Pulmonary artery endothelial cell (primary cell): ENCODE measurements at regions not wholly inside any gene's neighbourhood (a gene's known extent, or its start where the extent isn't known, plus 50 kb on each side); places are given as distances from the start of the nearest gene placed in this dataset.

Experiments used
- DNase-seq: peaks from one replicate; pipeline ENCODE4 v3.0.0-alpha.2; 2011; ENCODE audit warnings: low read depth, low spot score

DNA sequence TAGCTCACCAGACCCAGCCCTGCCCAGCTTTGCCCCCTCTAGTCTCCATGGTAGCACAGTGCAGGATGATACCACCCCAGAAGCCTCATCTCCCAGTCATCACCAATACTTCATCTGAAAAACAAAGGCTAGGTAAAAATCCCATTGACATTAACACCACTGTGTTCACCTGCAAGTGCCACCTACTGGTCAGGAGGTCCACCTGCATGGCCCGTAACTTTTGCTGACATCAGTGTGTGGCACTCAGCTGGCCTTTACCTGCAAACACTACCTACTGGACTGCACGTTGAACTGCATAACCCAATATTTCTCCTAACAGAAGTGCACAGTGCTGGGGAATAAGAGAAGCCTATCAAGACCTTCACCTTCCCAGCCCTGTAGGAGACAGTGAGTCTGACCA is 234.7 kb upstream of the ADGRB3 start:
- DNase-seq: no peak

DNA sequence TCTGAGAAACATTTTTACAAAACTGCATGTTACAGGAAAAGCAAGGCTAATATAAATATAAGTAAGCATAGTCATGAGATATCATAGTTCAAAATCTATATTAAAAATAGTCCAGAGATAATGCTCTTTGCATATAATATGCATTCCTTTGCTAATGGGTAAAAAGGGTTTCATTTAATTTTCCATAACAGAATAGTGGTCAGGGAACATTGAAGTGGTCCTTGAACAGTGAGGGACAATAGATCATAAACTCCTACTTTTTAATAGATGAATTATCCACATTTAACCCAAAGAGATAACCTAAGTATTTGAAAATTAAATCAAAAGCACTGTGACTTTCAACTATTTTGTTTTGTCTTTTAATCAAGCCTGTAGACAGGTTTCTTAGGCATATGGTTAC is 243.1 kb upstream of the ADGRB3 start:
- no peak for DNase-seq

DNA sequence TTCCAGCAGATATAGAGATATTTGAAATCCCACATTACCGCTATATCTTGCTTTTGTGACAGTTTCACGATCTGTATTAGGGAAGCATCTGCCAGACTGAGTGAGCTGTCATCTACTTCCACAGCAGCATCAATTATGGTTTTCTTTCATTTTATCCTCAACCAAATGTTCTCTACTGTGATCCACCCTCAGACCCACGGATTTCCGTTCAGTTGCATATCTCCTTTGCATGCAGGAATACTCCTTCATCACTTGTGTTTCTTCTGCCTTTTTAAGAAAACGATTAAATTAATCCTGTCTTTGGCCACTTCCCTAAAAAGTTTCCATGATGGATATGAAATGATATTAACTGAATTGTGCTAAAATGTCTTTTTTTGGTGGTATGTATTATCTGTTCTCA is 262.1 kb upstream of the ADGRB3 start:
- DNase-seq: no peak

DNA sequence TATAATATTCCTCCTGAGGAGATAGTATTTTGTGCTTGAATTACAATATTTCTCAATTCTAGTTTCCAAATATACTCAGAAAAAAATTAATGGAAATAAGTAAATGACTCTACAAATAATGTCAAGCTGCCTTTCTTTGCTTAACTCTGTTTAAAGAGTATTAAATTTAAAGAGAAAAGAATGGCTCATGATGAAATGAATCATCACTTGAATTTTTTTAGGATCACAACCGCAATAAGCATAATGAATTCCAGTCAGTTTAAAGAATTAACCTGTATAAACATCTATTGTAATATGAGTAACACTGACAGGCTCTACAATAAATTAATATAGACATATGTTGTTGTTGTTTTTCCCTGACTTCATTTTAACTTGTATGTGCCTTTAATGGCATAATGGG is 266.2 kb upstream of the ADGRB3 start:
- DNase-seq: no peak

DNA sequence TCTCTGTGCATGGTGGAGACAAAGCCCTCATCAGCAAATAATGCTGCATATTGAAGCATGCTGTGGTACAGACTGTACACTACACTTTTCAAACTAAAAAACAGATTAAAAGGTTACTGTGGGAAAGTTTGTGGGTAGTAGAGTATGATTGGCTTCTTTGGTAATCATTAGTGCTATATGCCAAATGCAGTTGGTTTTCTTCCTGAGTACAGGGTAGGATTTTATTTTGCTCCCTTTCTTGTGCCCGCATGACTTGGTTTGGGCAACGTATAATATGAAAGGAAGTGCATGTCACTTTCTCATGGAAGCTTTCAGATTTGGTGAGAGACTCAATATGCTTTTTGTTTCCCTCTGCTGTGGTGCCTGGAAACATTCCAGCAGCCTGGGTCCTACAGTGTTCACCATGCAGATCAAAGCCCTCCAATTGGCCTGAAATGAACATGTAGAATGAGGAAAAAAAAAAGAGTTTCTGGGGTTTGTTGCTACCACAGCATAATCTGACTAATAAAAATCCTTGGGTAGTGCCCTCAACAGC is 270.7 kb upstream of the ADGRB3 start:
- DNase-seq: no peak

DNA sequence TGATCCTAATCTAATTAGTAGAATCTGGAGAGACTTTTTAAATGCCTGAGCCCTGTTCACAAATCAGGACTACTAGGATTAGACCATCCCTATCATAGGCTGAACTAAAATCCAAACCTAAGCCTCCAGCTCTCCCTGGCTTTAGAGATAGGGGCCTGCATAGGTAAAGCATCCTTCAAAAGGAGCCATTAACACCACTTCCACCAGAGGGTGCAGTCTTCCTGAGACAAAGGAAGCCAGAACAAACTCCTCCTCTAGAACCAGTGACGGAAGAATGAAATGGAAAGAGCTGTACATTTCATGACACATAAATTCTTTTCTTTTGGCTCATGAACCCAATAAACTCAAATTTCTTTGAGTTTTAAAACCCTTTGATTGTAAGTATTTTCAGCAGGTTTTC is 291.2 kb upstream of the ADGRB3 start:
- DNase-seq: no peak

DNA sequence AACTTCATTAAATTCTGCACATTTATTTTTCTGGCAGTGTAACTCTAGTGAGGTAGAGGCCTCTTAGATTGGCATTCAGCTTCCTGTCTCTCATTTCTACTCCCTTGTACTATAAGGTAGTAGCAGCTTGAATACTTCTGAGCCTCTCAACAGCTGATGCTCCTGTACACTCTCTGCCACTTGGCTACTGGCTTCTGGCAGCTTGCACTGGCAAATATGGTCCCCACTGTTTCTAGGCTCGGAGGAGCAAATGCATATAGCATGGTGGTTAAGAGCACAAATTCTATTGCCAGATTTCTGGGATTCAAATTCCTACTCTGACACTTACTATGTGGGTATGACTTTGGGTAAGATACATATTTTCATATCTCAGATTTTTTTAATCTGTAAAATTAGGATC is 292.8 kb upstream of the ADGRB3 start:
- no peak for DNase-seq

DNA sequence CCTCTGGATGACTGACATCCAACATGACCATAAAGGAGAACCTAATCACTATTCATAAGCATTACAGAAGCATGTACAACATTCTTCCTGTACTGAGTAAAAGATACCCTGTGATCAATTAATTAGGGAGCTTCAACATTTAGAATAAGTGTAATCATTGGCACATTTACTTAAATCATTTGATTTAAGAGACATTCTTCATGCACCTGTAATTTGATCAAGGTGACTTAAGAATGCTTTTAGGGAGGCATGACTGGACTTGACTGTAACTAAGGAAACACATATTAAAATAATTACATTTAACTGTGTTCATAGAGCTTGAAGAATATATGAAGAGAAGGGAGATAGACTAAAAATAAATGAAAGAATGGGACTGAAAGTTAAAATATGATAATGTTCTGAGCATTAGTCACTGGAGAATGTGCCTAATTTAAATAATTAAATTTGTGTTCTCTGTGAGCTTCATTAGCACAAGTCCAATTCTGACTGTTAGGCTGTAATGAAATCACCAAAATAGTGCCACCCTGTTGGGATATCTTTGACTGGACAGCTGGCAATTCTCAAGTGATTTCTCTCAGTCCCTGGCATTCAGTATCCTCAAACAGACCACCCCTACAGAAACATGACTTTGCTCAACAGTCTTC is 295.5 kb upstream of the ADGRB3 start:
- no peak for DNase-seq

DNA sequence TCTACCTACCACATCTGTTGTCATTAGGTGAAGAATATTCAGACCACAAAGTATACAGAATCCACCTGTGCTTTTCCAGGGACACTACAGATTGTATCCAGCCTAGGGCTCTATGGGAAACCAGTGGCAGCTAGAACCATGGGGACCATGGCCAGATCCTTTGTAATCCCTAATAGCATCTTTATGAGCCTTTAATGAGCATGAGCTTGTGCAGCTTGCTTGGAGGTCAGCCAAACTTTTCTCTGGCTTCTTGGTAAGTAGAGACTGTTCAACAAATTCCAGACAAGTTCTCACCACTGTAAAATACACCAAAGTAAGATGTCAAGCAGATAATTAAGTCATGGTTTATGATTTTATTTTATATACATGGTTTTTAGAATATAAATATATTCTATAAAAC is 301.6 kb upstream of the ADGRB3 start:
- DNase-seq: no peak

DNA sequence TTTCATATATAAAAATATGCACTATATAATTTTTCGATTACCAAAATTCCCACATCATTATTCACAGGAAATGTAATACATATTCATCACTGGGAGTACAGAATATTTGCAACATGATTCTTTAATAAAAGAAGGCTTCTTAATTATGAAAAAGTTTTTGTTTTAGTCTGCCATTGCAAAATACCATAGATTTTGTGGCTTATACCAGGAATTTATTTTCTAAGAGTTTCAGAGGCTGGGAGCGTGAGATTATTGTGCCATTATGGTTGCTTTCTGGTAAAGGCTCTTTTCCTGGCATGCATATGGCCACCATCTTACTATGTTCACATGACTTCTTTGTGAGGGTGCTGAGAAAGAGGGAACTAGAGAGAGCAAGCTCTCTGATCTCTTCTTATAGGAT is 306.9 kb upstream of the ADGRB3 start:
- no peak for DNase-seq

DNA sequence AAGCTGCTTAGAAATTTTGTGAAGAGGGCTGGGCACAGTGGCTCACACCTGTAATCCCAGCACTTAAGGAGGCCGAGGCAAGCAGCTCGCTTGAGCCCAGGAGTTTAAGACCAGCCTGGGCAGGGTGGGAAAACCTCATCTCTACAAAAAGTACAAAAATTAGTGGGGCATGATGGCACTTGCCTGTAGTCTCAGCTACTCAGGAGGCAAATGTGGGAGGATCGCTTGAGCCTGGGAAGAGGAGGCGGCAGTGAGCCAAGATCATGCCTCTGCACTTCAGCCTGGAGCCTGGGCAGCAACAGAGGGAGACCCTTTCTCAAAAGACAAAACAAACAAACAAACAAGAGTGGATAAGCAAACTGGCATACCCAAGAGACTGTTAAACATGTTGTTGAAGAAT is 308.3 kb upstream of the ADGRB3 start:
- DNase-seq: no peak

DNA sequence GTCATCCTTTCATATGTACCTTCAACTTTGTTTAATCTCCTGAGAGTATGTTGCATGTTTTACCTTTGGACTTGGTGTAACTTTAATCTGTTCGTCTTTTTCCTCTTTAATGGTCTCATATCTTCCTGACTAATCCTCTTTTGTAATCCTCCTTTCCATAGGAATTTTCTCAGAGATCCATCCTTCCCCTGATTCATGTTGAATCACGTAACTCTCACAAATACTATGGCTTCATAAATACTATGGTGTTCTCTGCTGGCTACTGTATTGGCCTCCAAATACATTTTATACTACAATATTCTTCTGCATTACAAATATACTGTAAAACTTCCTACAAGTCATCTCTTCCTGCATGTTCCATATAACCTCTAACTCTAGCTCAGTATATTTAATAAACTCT is 317.7 kb upstream of the ADGRB3 start:
- DNase-seq: no peak

DNA sequence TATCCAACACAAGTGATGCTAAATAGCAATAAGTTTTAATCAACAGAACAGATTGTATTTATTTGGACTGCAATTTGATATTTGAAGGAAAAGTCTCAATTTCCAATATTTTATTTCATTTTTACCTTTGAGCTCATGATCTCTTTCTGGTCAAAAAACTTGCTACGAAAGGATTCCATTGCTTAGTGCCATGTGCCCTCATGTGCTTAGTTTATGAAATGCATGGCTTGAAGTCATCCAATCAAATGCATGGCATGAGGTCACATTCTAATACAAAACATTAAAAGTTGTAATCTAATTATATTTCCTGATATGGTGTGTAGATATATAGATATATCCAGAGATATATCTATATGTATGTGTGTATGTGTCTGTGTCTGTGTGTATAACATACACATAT is 321.2 kb upstream of the ADGRB3 start:
- no peak for DNase-seq

DNA sequence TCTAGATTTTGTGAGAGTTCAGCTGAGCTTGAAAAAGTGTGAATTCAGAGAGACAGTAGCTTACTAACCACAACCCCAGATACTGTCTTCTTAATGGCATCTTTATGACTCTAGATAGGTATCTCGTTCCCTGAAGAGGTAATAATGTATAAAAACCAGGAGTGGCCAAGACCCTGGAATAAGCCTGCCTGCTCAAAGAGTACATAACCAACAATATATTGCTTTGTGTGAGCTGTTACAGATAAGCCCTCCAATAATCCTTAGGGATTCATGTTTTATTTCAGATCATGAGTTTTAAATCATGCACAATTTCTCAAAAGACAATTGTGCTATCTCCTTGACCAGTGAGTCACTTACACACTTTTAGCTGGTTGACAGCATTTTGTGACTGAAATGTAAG is 327.8 kb upstream of the ADGRB3 start:
- DNase-seq: no peak

DNA sequence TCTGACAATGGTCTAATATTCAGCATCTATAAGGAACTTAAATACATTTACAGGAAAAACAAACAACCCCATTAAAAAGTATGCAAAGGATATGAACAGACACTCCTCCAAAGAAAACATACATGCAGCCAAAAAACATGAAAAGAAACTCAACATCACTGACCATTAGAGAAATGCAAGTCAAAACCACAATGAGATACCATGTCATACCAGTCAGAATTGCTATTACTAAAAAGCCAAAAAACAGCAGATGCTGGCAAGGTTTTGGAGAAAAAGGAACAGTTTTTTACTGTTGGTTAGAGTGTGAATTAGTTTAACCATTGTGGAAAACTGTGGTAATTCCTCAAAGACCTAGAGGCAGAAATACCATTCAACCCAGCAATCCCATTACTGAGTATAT is 339.0 kb upstream of the ADGRB3 start:
- DNase-seq: no peak

DNA sequence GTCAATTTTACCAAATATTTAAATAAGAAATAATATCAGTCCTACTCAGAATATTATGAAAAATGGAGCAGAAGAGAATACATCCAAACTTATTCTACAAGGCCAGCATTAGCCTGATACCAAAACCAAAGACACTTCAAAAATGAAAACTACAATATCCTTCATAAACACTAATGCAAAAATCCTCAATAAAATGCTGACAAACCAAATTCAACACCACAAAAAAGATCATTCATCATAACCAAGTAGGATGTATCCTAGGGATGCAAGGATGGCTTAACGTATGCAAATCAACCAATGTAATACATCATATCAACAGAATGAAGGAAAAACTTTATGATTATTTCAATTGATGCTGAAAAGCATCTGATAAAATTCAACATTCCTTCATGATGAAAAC is 352.4 kb upstream of the ADGRB3 start:
- DNase-seq: no peak

DNA sequence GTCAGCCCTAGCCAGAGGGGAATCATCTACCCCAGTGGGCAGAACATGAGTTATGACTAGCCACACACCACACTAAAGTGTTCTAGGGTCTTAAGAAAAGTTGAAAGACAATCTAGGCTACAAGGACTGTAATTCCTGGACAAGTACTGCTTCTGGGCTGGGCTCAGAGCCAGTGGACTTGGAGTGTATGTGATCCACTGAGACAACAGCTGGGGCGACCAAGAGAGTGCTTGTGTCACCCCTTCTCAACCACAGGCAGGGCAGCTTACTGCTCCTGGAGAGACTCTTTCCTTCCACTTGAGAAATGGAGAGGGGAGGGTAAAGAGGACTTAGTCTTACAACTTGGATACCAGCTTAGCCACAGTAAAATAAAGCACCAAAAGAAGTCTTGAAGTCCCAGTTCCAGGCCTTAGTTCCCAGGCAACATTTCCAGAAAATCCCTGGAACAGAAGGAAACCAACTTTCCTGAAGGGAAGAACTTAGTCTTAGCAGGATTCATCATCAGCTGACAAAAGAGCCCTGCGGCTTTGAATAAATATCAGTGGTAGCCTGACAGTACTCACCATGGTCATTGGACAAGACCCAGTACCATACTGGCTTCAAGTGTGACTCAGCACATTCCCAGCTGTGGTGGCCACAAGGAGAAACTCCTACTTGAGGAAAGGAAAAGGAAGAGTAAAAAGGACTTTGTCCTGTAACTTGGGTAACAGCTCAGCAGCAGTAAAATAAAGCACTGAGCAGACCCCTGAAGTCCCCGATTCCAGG is 355.1 kb upstream of the ADGRB3 start:
- DNase-seq: no peak

DNA sequence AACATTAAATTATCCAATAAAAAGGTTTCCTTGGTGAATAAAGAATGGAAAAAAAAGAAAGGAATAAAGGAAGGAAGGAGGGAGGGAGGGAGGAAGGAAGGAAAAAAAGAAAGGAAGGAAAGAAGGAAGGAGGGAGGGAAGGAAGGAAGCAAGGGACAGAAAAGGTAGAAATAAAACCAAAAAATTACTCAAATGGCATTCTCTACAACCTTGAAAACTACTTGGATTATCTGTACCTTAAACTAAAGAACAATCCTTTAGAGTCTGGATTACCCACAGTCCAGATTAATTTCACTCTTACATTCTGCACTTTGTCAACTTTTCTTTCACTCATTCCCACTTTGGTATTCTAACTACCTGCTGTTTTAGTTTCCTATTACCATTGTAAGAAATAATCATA is 361.8 kb upstream of the ADGRB3 start:
- no peak for DNase-seq

DNA sequence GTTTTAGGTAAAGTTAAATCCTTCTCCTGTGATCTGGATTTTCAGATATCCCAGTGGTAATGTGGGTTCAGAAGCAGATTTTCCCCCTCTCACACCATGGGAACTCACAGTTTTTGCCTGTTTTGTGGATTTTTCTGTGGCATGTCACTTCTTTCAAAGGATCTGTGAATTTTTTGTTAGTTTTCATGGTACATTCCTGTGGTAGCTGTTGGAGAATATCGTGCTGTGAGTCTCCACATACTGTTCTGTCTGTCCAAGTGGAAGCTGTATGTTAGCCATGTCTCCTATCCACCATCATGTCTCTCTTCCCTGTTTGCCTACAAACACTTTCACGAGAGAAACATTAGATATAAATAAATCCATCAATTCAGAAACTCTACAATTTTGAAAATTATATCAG is 378.7 kb upstream of the ADGRB3 start:
- no peak for DNase-seq

DNA sequence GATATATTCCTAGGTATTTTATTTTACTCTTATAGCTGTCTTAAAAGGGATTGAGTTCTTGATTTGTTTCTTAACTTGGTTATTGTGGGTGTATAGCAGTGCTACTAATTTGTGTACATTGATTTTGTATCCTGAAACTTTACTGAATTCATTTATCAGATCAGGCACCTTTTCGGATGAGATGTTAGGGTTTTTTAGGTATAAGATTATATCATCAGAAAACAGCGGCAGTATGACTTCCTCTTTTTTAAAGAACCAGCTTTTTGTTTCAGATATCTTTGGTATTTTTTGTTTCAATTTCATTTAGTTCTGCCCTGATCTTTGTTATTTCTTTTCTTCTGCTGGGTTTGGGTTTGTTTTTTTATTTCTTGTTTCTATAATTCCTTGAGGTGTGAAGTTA is 382.4 kb upstream of the ADGRB3 start:
- DNase-seq: no peak

DNA sequence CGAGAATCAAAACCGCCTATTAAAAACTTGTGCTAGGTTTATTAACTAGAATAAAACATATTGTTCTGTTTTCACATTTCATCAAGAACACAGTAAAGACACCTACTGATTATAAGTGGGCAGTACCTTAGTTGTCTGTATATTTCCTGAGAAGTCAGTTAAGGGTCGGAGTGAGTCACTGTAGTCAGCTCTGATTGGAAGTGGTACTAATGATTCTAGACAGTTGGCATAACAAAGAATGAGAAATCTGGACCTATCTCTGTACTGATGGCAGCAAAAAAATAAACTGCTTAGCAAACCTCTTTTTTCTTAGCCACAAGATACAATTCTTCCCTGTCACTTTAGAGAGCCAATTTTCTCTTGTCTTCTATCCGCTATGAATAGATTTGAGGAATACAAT is 387.3 kb upstream of the ADGRB3 start:
- no peak for DNase-seq

DNA sequence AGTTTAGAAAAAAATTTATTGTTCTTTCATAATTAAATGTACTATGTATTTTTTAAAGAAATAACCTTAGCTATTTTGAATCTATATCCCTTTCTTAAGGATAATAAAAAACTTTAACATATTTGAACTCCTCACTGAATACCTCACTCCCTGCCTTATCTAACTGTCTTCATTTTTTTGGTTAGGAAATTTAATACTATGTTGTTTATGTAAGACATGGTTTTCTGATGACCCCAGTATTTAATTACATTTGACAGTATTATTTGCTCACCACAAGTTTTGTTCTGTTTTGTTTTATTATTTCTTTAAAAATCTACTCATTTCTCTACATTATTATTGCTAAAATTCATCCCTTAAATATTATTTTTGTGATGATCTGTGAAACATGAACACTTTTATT is 394.4 kb upstream of the ADGRB3 start:
- no peak for DNase-seq

DNA sequence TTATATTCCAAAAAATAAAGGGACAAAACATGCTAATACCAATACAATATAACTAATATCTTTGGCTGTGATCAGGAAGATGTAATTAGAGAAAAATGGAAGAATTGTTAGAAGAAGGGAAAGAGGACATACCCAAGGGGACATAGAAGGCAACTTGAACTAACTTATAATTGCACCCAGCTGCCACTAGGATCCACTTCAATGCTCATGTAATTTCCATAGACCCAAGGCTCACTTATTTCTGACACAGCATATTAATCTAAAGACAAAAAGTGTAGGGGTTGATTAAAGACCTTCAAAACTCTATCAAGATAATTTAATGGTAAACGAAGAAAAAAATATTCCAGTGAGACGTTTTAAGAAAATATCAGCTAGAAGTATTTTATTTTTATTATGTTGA is 396.0 kb upstream of the ADGRB3 start:
- no peak for DNase-seq
